GM23338 (cell line): ENCODE measurements at regions not wholly inside any gene's neighbourhood (a gene's known extent, or its start where the extent isn't known, plus 50 kb on each side); places are given as distances from the start of the nearest gene placed in this dataset.

ENCODE experiments used
- ATAC-seq: fragments of 200-7000 bp; cut with Tn5 transposase; 3 replicates; pipeline ENCODE4 v1.9.1; 2020
- DNase-seq: peaks from one replicate; pipeline ENCODE4 v3.0.0-alpha.2; 2015; ENCODE audit warnings: low spot score
- H2AFZ ChIP-seq: fragments of 200-600 bp; sonication (generic); 2 replicates; pipeline ENCODE4 v1.8.0; 2016; ENCODE audit warnings: antibody characterized with exemption, mild to moderate bottlenecking, moderate library complexity
- H3F3A ChIP-seq: fragments of 200-600 bp; sonication (generic); replicated peaks from 2 replicates; pipeline ENCODE4 v1.8.0; 2017; ENCODE audit warnings: antibody characterized with exemption, mixed run types, low read depth
- H3K27ac ChIP-seq: fragments of 200-600 bp; sonication (generic); 2 replicates; pipeline ENCODE4 v1.6.1; 2016; ENCODE audit warnings: low read depth
- H3K27me3 ChIP-seq: fragments of 200-600 bp; sonication (generic); 2 replicates; pipeline ENCODE4 v1.8.0; 2016; ENCODE audit warnings: mild to moderate bottlenecking, mixed run types, moderate library complexity; ENCODE audit not compliant: insufficient read depth
- H3K36me3 ChIP-seq: fragments of 200-600 bp; sonication (generic); 2 replicates; pipeline ENCODE4 v1.8.0; 2016; ENCODE audit warnings: mild to moderate bottlenecking; ENCODE audit not compliant: insufficient read depth
- H3K4me1 ChIP-seq: fragments of 200-600 bp; sonication (generic); 2 replicates; pipeline ENCODE4 v1.8.0; 2016; ENCODE audit warnings: mild to moderate bottlenecking, moderate library complexity; ENCODE audit not compliant: insufficient read depth
- H3K4me2 ChIP-seq: fragments of 200-600 bp; sonication (generic); 2 replicates; pipeline ENCODE4 v1.7.1; 2017; ENCODE audit warnings: mixed run types
- H3K4me3 ChIP-seq: fragments of 200-600 bp; sonication (generic); 2 replicates; pipeline ENCODE4 v1.6.1; 2016; ENCODE audit warnings: mixed run types
- H3K79me2 ChIP-seq: fragments of 200-600 bp; sonication (generic); replicated peaks from 2 replicates; pipeline ENCODE4 v1.8.0; 2017; ENCODE audit warnings: mild to moderate bottlenecking; ENCODE audit not compliant: insufficient read depth
- H3K9me2 ChIP-seq: fragments of 200-600 bp; sonication (generic); 2 replicates; pipeline ENCODE4 v1.8.0; 2017; ENCODE audit not compliant: insufficient read depth
- H4K20me1 ChIP-seq: fragments of 200-600 bp; sonication (generic); replicated peaks from 2 replicates; pipeline ENCODE4 v1.8.0; 2017; ENCODE audit warnings: mild to moderate bottlenecking; ENCODE audit not compliant: insufficient read depth
- H3K27ac Mint-ChIP-seq: 2 replicates; pipeline ENCODE4 v1.8.0; 2020; ENCODE audit warnings: inconsistent platforms, mild to moderate bottlenecking, moderate library complexity, mixed read lengths
- H3K27me3 Mint-ChIP-seq: 3 replicates; pipeline ENCODE4 v1.8.0; 2022; ENCODE audit warnings: low read depth, mild to moderate bottlenecking, moderate library complexity, mixed read lengths, inconsistent platforms; ENCODE audit not compliant: insufficient read depth, poor library complexity
- H3K36me3 Mint-ChIP-seq: 3 replicates; pipeline ENCODE4 v1.8.0; 2021; ENCODE audit warnings: low read depth, mild to moderate bottlenecking, inconsistent platforms, moderate library complexity, mixed read lengths
- H3K4me1 Mint-ChIP-seq: 3 replicates; pipeline ENCODE4 v1.8.0; 2020; ENCODE audit warnings: mild to moderate bottlenecking, inconsistent platforms, mixed read lengths
- H3K4me3 Mint-ChIP-seq: 3 replicates; pipeline ENCODE4 v1.8.0; 2021; ENCODE audit warnings: moderate library complexity, mild to moderate bottlenecking, inconsistent platforms, mixed read lengths
- H3K9me3 Mint-ChIP-seq: 3 replicates; pipeline ENCODE4 v1.8.0; 2020; ENCODE audit warnings: moderate library complexity, mild to moderate bottlenecking, inconsistent platforms, mixed read lengths
- CREB1 ChIP-seq: fragments of 250-450 bp; sonication (Bioruptor Pico); IDR thresholded peaks from 2 replicates; pipeline ENCODE4 v1.5.0; 2020; ENCODE audit warnings: low read depth, mild to moderate bottlenecking, moderate library complexity
- EZH2 ChIP-seq: fragments of 200-600 bp; sonication (generic); IDR thresholded peaks from one replicate; pipeline ENCODE4 v1.8.0; 2017; ENCODE audit warnings: antibody characterized with exemption, mild to moderate bottlenecking, low read depth; ENCODE audit not compliant: unreplicated experiment
- EZH2phosphoT487 ChIP-seq: fragments of 200-600 bp; sonication (generic); IDR thresholded peaks from one replicate; pipeline ENCODE4 v1.8.1; 2018; ENCODE audit warnings: antibody characterized with exemption; ENCODE audit not compliant: unreplicated experiment
- JUNB ChIP-seq: IDR thresholded peaks from one replicate; pipeline ENCODE4 v1.6.1; 2016; ENCODE audit warnings: antibody characterized with exemption; ENCODE audit not compliant: unreplicated experiment
- NANOG ChIP-seq: IDR thresholded peaks from 2 replicates; pipeline ENCODE4 v1.6.1; 2016; ENCODE audit warnings: antibody characterized with exemption, borderline replicate concordance
- POLR2AphosphoS5 ChIP-seq: IDR thresholded peaks from 2 replicates; pipeline ENCODE4 v1.6.1; 2016; ENCODE audit warnings: antibody characterized with exemption, low read depth
- REST ChIP-seq: IDR thresholded peaks from one replicate; pipeline ENCODE4 v1.6.1; 2018; ENCODE audit warnings: antibody characterized with exemption; ENCODE audit not compliant: unreplicated experiment
- STAT1 ChIP-seq: IDR thresholded peaks from one replicate; pipeline ENCODE4 v1.6.1; 2016; ENCODE audit warnings: antibody characterized with exemption; ENCODE audit not compliant: unreplicated experiment
- ZNF114 ChIP-seq: fragments of 250-450 bp; sonication (Bioruptor Pico); IDR thresholded peaks from 2 replicates; pipeline ENCODE4 v1.5.0; 2020; ENCODE audit warnings: mild to moderate bottlenecking, moderate library complexity
- ZNF331 ChIP-seq: fragments of 250-450 bp; sonication (Bioruptor Pico); IDR thresholded peaks from 2 replicates; pipeline ENCODE4 v1.5.0; 2020; ENCODE audit warnings: low read depth, mild to moderate bottlenecking, moderate library complexity
- ZNF462 ChIP-seq: fragments of 250-450 bp; sonication (Bioruptor Pico); IDR thresholded peaks from 2 replicates; pipeline ENCODE4 v1.5.0; 2020; ENCODE audit warnings: mild to moderate bottlenecking, moderate library complexity
- TF ChIP-seq, protein P1 (sequence below): IDR thresholded peaks from 2 replicates; pipeline ENCODE4 v1.6.1; 2016; ENCODE audit warnings: antibody characterized with exemption
- TF ChIP-seq, protein P2 (sequence below), 2 experiments: fragments of 200-600 bp in 1 of 2; sonication (generic) in 1 of 2; conservative IDR thresholded peaks; 2 replicates each; pipeline versions ENCODE4 v1.5.1 to v1.6.1; 2016 to 2017; ENCODE audit warnings: antibody characterized with exemption in 2 of 2, low read depth in 2 of 2, mild to moderate bottlenecking in 2 of 2, moderate library complexity in 1 of 2

DNA sequence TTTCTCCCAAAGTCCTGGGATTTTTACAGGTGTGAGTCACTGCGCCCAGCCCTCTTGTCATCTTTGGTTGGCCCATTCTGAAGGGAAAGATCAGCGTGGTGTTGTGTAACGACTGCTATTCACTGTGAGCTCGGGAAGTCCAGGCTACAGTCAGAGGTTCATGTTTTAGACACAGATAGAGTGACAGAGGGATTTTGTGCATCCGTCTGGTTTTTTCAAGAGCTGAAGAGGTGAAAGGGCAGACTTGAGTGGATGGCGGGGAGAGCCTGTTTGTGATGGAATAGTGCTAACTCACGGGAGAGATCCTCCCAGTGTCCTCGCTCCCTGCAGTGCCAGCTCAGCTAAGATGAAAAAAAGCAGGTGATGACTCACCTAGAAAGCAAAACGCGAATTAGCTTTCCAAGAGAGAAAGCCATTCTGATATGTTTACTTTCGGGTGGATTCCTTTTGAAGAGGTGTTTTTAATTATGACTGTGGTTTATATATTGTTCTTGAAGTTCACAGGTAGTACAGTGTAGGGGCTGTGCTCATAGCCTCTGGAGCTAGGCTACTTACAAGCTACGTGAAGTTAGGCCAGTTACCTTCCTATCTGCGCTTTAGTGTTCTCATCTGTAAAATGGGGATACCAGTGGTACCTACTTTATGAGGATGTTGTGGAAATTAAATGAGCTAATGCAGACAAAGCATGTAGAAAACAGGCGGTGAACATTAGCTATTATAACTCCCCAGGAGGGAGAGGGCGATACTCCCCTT lies 67.2 kb downstream of the C11orf91 start:
- DNase-seq, result peak; percentile 30

More for the DNA sequence above, 67.2 kb downstream of the C11orf91 start:
- Mint-ChIP-seq H3K27me3 (peaks cover 4% of the 10 kb centered on the region), H3K4me1 (peaks cover 7% of the 10 kb centered on the region), H3K9me3 (peaks cover 28% of the 10 kb centered on the region), H3K36me3 (peaks cover 26% of the 10 kb centered on the region), H3K27ac (peak overlapping the region; percentile 85), H3K4me3 (no peak overlapping the region)
- H3K4me1 ChIP-seq, result 0 out of 2 replicates have a peak, but pooled peaks cover 6% of the 10 kb centered on the region
- H3K4me3 ChIP-seq, result no peak overlapping the region
- H3K9me2 ChIP-seq, result no peaks in the 10 kb centered on the region
- no peak overlapping the region for H3K4me2 ChIP-seq
- H3K79me2 ChIP-seq, result no peaks in the 10 kb centered on the region
- no peaks in the 10 kb centered on the region for H4K20me1 ChIP-seq
- H3F3A ChIP-seq, result no peaks in the 10 kb centered on the region
- H2AFZ ChIP-seq, result peak overlapping the region; percentile 47; the same call in 1 of the 2 replicates
- no peaks in the 10 kb centered on the region for H3K36me3 ChIP-seq
- ATAC-seq, result peak; percentile 51
- TF ChIP-seq ZNF114 (CRISPR knock-in tag) (no peak), ZNF462 (CRISPR knock-in tag) (no peak), NANOG (no peak), REST (no peak), CREB1 (no peak), POLR2AphosphoS5 (no peak), STAT1 (no peak), EZH2 (no peak), JUNB (no peak), EZH2phosphoT487 (no peak), ZNF331 (CRISPR knock-in tag) (no peak)
- TF ChIP-seq, protein P1, sequence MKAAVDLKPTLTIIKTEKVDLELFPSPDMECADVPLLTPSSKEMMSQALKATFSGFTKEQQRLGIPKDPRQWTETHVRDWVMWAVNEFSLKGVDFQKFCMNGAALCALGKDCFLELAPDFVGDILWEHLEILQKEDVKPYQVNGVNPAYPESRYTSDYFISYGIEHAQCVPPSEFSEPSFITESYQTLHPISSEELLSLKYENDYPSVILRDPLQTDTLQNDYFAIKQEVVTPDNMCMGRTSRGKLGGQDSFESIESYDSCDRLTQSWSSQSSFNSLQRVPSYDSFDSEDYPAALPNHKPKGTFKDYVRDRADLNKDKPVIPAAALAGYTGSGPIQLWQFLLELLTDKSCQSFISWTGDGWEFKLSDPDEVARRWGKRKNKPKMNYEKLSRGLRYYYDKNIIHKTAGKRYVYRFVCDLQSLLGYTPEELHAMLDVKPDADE, result no peak
- TF ChIP-seq, protein P2, sequence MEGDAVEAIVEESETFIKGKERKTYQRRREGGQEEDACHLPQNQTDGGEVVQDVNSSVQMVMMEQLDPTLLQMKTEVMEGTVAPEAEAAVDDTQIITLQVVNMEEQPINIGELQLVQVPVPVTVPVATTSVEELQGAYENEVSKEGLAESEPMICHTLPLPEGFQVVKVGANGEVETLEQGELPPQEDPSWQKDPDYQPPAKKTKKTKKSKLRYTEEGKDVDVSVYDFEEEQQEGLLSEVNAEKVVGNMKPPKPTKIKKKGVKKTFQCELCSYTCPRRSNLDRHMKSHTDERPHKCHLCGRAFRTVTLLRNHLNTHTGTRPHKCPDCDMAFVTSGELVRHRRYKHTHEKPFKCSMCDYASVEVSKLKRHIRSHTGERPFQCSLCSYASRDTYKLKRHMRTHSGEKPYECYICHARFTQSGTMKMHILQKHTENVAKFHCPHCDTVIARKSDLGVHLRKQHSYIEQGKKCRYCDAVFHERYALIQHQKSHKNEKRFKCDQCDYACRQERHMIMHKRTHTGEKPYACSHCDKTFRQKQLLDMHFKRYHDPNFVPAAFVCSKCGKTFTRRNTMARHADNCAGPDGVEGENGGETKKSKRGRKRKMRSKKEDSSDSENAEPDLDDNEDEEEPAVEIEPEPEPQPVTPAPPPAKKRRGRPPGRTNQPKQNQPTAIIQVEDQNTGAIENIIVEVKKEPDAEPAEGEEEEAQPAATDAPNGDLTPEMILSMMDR (conservative IDR thresholded peaks at IDR 0.05; ENCODE audit: low read depth in 2 of 2), result no peak
- H3K27me3 ChIP-seq, result no peaks in the 10 kb centered on the region
- no peak overlapping the region for H3K27ac ChIP-seq
